ENCODE measurements at regions not wholly inside any gene's neighbourhood (a gene's known extent, or its start where the extent isn't known, plus 50 kb on each side); places are given as distances from the start of the nearest gene placed in this dataset.
"Not testable (repeated sequence)": the region's sequence is repeated elsewhere in the genome, so short reads cannot be mapped to it uniquely, and the experiment has no call there.

GRCh38 chr4:138866314-138866713, 149.3 kb upstream of the NOCT start:
- Histone ChIP-seq H3K27me3 (ENCODE audit: insufficient read depth, low read length, poor library complexity, severe bottlenecking) (no peaks in the 10 kb centered on the region), H3K4me3 (ENCODE audit: low read length) (no peak overlapping the region), H3K36me3 (ENCODE audit: insufficient read depth, low read length) (no peaks in the 10 kb centered on the region), H3K27ac (ENCODE audit: low read depth, low read length) (no peak overlapping the region), H3K9me3 (ENCODE audit: low read length) (no peaks in the 10 kb centered on the region), H3K4me1 (ENCODE audit: insufficient read depth, low read length) (peaks cover 4% of the 10 kb centered on the region)
- Mint-ChIP-seq H3K27me3 (peaks cover 5 to 8% of the 10 kb centered on the region in 2 donors), H3K9me3 (no peaks in the 10 kb centered on the region), H3K4me3 (no peak overlapping the region), H3K4me1 (peaks cover 0 to 5% (median 0%) of the 10 kb centered on the region in 3 donors), H3K36me3 (no peaks in the 10 kb centered on the region), H3K27ac (no peak overlapping the region)
- ChIA-PET POLR2A (no interaction called here), CTCF (no interaction called here)
- DNase-seq, result no peak

- peaks cover 2 to 3% of the 10 kb centered on the region in 2 donors for H3K27me3 Mint-ChIP-seq
- H3K4me3 ChIP-seq (ENCODE audit: low read length), result no peak overlapping the region
- H3K27me3 ChIP-seq (ENCODE audit: insufficient read depth, low read length, poor library complexity, severe bottlenecking), result no peaks in the 10 kb centered on the region
- no peak overlapping the region for H3K4me3 Mint-ChIP-seq
- H3K9me3 Mint-ChIP-seq, result no peaks in the 10 kb centered on the region
- peaks cover 1% of the 10 kb centered on the region for H3K4me1 ChIP-seq (ENCODE audit: insufficient read depth, low read length)
- ChIA-PET CTCF (no interaction called here), POLR2A (no interaction called here)
- DNase-seq, result no peak
- H3K27ac Mint-ChIP-seq, result no peak overlapping the region
- no peak overlapping the region for H3K27ac ChIP-seq (ENCODE audit: low read depth, low read length)
- no peaks in the 10 kb centered on the region for H3K36me3 ChIP-seq (ENCODE audit: insufficient read depth, low read length)
- no peaks in the 10 kb centered on the region for H3K4me1 Mint-ChIP-seq
- no peaks in the 10 kb centered on the region for H3K36me3 Mint-ChIP-seq
- no peaks in the 10 kb centered on the region for H3K9me3 ChIP-seq (ENCODE audit: low read length)
These were observed 149.8 kb upstream of the NOCT start for GRCh38 chr4:138865765-138866164.

GRCh38 chr4:138864961-138865720, 150.4 kb upstream of the NOCT start:
- H3K27ac ChIP-seq (ENCODE audit: low read depth, low read length), result no peak overlapping the region
- Mint-ChIP-seq H3K9me3 (no peaks in the 10 kb centered on the region), H3K4me1 (no peaks in the 10 kb centered on the region), H3K27ac (no peak overlapping the region), H3K36me3 (no peaks in the 10 kb centered on the region), H3K27me3 (peaks cover 0 to 3% of the 10 kb centered on the region in 2 donors), H3K4me3 (no peak overlapping the region)
- H3K27me3 ChIP-seq (ENCODE audit: insufficient read depth, low read length, poor library complexity, severe bottlenecking), result no peaks in the 10 kb centered on the region
- no peak overlapping the region for H3K4me3 ChIP-seq (ENCODE audit: low read length)
- DNase-seq, result no peak
- H3K9me3 ChIP-seq (ENCODE audit: low read length), result no peaks in the 10 kb centered on the region
- POLR2A ChIA-PET, result no interaction called here
- no peaks in the 10 kb centered on the region for H3K4me1 ChIP-seq (ENCODE audit: insufficient read depth, low read length)
- CTCF ChIA-PET, result no interaction called here
- H3K36me3 ChIP-seq (ENCODE audit: insufficient read depth, low read length), result no peaks in the 10 kb centered on the region

- no peaks in the 10 kb centered on the region for H3K9me3 ChIP-seq (ENCODE audit: low read length)
- H3K27ac ChIP-seq (ENCODE audit: low read depth, low read length), result no peak overlapping the region
- ChIA-PET CTCF (interaction anchor here (1.4 kb wide), 1 partner anchor 8 kb away, joined by 4 read pairs; no protein-coding TSS in a partner anchor), POLR2A (no interaction called here)
- DNase-seq, result no peak
- H3K36me3 ChIP-seq (ENCODE audit: insufficient read depth, low read length), result no peaks in the 10 kb centered on the region
- no peaks in the 10 kb centered on the region for H3K4me1 Mint-ChIP-seq
- H3K27me3 ChIP-seq (ENCODE audit: insufficient read depth, low read length, poor library complexity, severe bottlenecking), result no peaks in the 10 kb centered on the region
- no peaks in the 10 kb centered on the region for H3K36me3 Mint-ChIP-seq
- no peak overlapping the region for H3K4me3 Mint-ChIP-seq
- H3K9me3 Mint-ChIP-seq, result no peaks in the 10 kb centered on the region
- no peaks in the 10 kb centered on the region for H3K4me1 ChIP-seq (ENCODE audit: insufficient read depth, low read length)
- H3K27me3 Mint-ChIP-seq, result peaks cover 0 to 3% of the 10 kb centered on the region in 2 donors
- H3K27ac Mint-ChIP-seq, result no peak overlapping the region
- H3K4me3 ChIP-seq (ENCODE audit: low read length), result no peak overlapping the region
These were observed 152.4 kb upstream of the NOCT start for GRCh38 chr4:138863160-138863559.

GRCh38 chr4:138861135-138861534, 154.4 kb upstream of the NOCT start:
- H3K9me3 ChIP-seq (ENCODE audit: low read length), result no peaks in the 10 kb centered on the region
- ChIA-PET POLR2A (no interaction called here), CTCF (no interaction called here)
- no peak overlapping the region for H3K4me3 ChIP-seq (ENCODE audit: low read length)
- H3K27me3 ChIP-seq (ENCODE audit: insufficient read depth, low read length, poor library complexity, severe bottlenecking), result no peaks in the 10 kb centered on the region
- no peaks in the 10 kb centered on the region for H3K4me1 ChIP-seq (ENCODE audit: insufficient read depth, low read length)
- H3K27me3 Mint-ChIP-seq, result peaks cover under 1 to 3% of the 10 kb centered on the region in 2 donors
- DNase-seq, result no peak
- no peak overlapping the region for H3K4me3 Mint-ChIP-seq
- no peak overlapping the region for H3K27ac ChIP-seq (ENCODE audit: low read depth, low read length)
- H3K36me3 Mint-ChIP-seq, result no peaks in the 10 kb centered on the region
- H3K4me1 Mint-ChIP-seq, result no peaks in the 10 kb centered on the region
- no peaks in the 10 kb centered on the region for H3K36me3 ChIP-seq (ENCODE audit: insufficient read depth, low read length)
- no peak overlapping the region for H3K27ac Mint-ChIP-seq
- H3K9me3 Mint-ChIP-seq, result no peaks in the 10 kb centered on the region

- H3K27ac ChIP-seq (ENCODE audit: low read depth, low read length); H3K4me1 Mint-ChIP-seq; H3K4me1 ChIP-seq (ENCODE audit: insufficient read depth, low read length); H3K36me3 Mint-ChIP-seq; DNase-seq; H3K36me3 ChIP-seq (ENCODE audit: insufficient read depth, low read length); H3K9me3 Mint-ChIP-seq; H3K27me3 Mint-ChIP-seq; H3K27me3 ChIP-seq (ENCODE audit: insufficient read depth, low read length, poor library complexity, severe bottlenecking); H3K4me3 ChIP-seq (ENCODE audit: low read length); CTCF ChIA-PET; POLR2A ChIA-PET; H3K27ac Mint-ChIP-seq; H3K4me3 Mint-ChIP-seq; H3K9me3 ChIP-seq (ENCODE audit: low read length): not testable (repeated sequence)
These were observed 155.2 kb upstream of the NOCT start for GRCh38 chr4:138860357-138860756.

GRCh38 chr4:138859254-138859653, 156.3 kb upstream of the NOCT start:
- ChIA-PET POLR2A (no interaction called here), CTCF (no interaction called here)
- no peaks in the 10 kb centered on the region for H3K4me1 Mint-ChIP-seq
- Histone ChIP-seq H3K36me3 (ENCODE audit: insufficient read depth, low read length) (no peaks in the 10 kb centered on the region), H3K27ac (ENCODE audit: low read depth, low read length) (no peak overlapping the region), H3K4me3 (ENCODE audit: low read length) (no peak overlapping the region), H3K9me3 (ENCODE audit: low read length) (no peaks in the 10 kb centered on the region), H3K27me3 (ENCODE audit: insufficient read depth, low read length, poor library complexity, severe bottlenecking) (no peaks in the 10 kb centered on the region), H3K4me1 (ENCODE audit: insufficient read depth, low read length) (no peaks in the 10 kb centered on the region)
- no peak for DNase-seq
- no peak overlapping the region for H3K4me3 Mint-ChIP-seq
- peaks cover 0 to 4% (median 0%) of the 10 kb centered on the region in 3 donors for H3K36me3 Mint-ChIP-seq
- no peak overlapping the region for H3K27ac Mint-ChIP-seq
- peaks cover 0 to 5% (median 0%) of the 10 kb centered on the region in 5 donors for H3K9me3 Mint-ChIP-seq
- peaks cover 10% of the 10 kb centered on the region in 2 donors for H3K27me3 Mint-ChIP-seq

GRCh38 chr4:138858419-138858818, 157.2 kb upstream of the NOCT start:
- Mint-ChIP-seq H3K4me3 (no peak overlapping the region), H3K27ac (no peak overlapping the region), H3K9me3 (peaks cover 0 to 5% (median 0%) of the 10 kb centered on the region in 5 donors), H3K36me3 (peaks cover 0 to 4% (median 0%) of the 10 kb centered on the region in 3 donors), H3K27me3 (peaks cover 10% of the 10 kb centered on the region in 2 donors), H3K4me1 (no peaks in the 10 kb centered on the region)
- no peaks in the 10 kb centered on the region for H3K9me3 ChIP-seq (ENCODE audit: low read length)
- CTCF ChIA-PET, result no interaction called here
- no peak overlapping the region for H3K4me3 ChIP-seq (ENCODE audit: low read length)
- H3K4me1 ChIP-seq (ENCODE audit: insufficient read depth, low read length), result no peaks in the 10 kb centered on the region
- POLR2A ChIA-PET, result no interaction called here
- no peak overlapping the region for H3K27ac ChIP-seq (ENCODE audit: low read depth, low read length)
- H3K27me3 ChIP-seq (ENCODE audit: insufficient read depth, low read length, poor library complexity, severe bottlenecking), result no peaks in the 10 kb centered on the region
- DNase-seq, result no peak
- no peaks in the 10 kb centered on the region for H3K36me3 ChIP-seq (ENCODE audit: insufficient read depth, low read length)

Data from CD8-positive, alpha-beta memory T cell (primary cell).